Transverse colon (tissue), 4 donors: ENCODE measurements at regions not wholly inside any gene's neighbourhood (a gene's known extent, or its start where the extent isn't known, plus 50 kb on each side); places are given as distances from the start of the nearest gene placed in this dataset.

Experiments
- DNase-seq: peaks from one replicate; pipeline ENCODE4 v3.0.0-alpha.2; 2019
- H3K27ac ChIP-seq, 4 donors: fragments of 200-600 bp; sonication (generic); 2 replicates each; pipeline ENCODE4 v1.5.1; 2016 to 2018; ENCODE audit warnings: inconsistent platforms in 4 of 4
- H3K27me3 ChIP-seq: fragments of 200-600 bp; sonication (generic); 2 replicates; pipeline ENCODE4 v1.5.1; 2017; ENCODE audit warnings: inconsistent platforms
- H3K36me3 ChIP-seq, 4 donors: fragments of 200-600 bp; sonication (generic); 2 replicates each; pipeline ENCODE4 v1.5.1; 2017 to 2019; ENCODE audit warnings: inconsistent platforms in 4 of 4
- H3K4me1 ChIP-seq, 4 donors: fragments of 200-600 bp; sonication (generic); 2 replicates each; pipeline ENCODE4 v1.5.1; 2017 to 2020; ENCODE audit warnings: inconsistent platforms in 4 of 4
- H3K4me3 ChIP-seq, 4 donors: fragments of 200-600 bp; sonication (generic); 1 replicate in 1 of 4; 2 replicates in 3 of 4; pipeline versions ENCODE4 v1.5.1 to v1.6.1; 2017 to 2019; ENCODE audit warnings: inconsistent platforms in 4 of 4
- H3K9me3 ChIP-seq, 2 donors: fragments of 200-600 bp; sonication (generic); 2 replicates each; pipeline ENCODE4 v1.5.1; 2017 to 2019; ENCODE audit warnings: inconsistent platforms in 2 of 2
- EP300 ChIP-seq: sonication (generic); formaldehyde crosslinking; IDR thresholded peaks from one replicate; pipeline ENCODE4 v1.6.1; 2017; ENCODE audit warnings: antibody characterized with exemption, low read depth
- POLR2A ChIP-seq: fragments of 450-650 bp; IDR thresholded peaks from one replicate; pipeline ENCODE4 v1.6.1; 2016; ENCODE audit warnings: antibody characterized with exemption, mild to moderate bottlenecking, moderate library complexity
- POLR2AphosphoS5 ChIP-seq, 3 donors: sonication (generic); formaldehyde crosslinking; IDR thresholded peaks; one replicate each; pipeline ENCODE4 v1.6.1; 2016; ENCODE audit warnings: antibody characterized with exemption in 3 of 3
- WGBS, 2 donors: methylation state at CpG; one replicate each; pipeline ENCODE4 v1.1.5; 2018; ENCODE audit warnings: low coverage in 1 of 2; 5-methylcytosine and 5-hydroxymethylcytosine counted together
- in situ Hi-C, 4 donors: fragments of 200-750 bp; cut with MboI; loops; one replicate each; pipeline versions ENCODE4 v1.15.0 to v1.15.1; 2017; ENCODE audit warnings: low sequenced_read_pairs in 3 of 4, low pct_ligation_motif_present in 1 of 4, low pct_unique_long_range_greater_than_20kb in 1 of 4
- intact Hi-C: fragments of 100-400 bp; cut with DNase I; formaldehyde crosslinking; loops from one replicate; pipeline ENCODE4 v1.15.1; 2023; ENCODE audit warnings: low total_unique reads
- TF ChIP-seq, protein P1 (sequence below), 5 experiments: fragments of 200-600 bp in 3 of 5; fragments of 450-650 bp in 2 of 5; sonication (generic) in 3 of 5; IDR thresholded peaks; 1 replicate in 2 of 5; 2 replicates in 3 of 5; pipeline ENCODE4 v1.5.1; 2016 to 2017; ENCODE audit warnings: antibody characterized with exemption in 5 of 5, inconsistent platforms in 3 of 5, mild to moderate bottlenecking in 2 of 5, moderate library complexity in 1 of 5

DNA sequence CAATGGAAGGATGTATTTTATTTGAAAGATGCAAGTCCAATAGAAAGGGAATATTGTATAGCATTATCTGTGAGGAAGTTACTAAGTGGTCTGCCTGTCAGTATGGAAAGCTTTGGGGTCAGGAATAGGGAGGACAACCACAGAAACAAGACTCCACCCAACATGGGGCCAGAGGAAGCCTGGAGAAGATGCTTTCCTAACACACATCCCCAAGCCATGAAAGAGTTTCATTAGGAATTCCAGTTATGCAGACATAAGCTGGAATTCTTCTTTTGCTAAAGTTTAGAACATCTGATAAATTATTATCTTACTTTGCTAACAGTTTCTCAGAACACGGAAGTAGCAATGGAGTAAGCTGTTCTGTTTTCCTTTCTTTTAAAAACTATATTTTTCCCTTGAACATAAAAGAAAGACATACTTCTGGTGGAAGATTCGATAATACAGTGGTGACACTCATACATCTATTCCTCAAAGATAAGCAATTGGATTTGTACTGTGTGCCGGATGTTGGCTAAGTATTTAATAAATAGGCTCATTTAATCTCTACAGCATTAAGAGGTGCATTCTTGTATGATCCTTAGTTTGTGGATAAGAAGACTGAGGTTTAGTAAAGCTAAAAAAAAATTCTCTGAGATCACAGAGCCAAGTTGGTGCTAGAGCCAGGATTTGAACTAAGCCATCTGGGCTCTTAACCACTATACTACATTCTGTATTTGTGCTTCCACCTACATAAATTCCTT lies 51.0 kb upstream of the GAS7 start:
- in situ Hi-C loops = no loop called here
- Histone ChIP-seq H3K4me1 (no peaks in the 10 kb centered on the region), H3K27ac (no peak overlapping the region), H3K9me3 (no peaks in the 10 kb centered on the region), H3K4me3 (no peak overlapping the region), H3K36me3 (no peaks in the 10 kb centered on the region), H3K27me3 (no peaks in the 10 kb centered on the region)
- intact Hi-C loops = loop anchor here (10.0 kb wide), 1 partner anchor 1705 kb away; no protein-coding TSS in a partner anchor
- no peak for DNase-seq
- WGBS, 2 donors = 59 to 73% methylated on average over 3 of the region's 3 CpGs
- TF ChIP-seq POLR2AphosphoS5 (IDR thresholded peaks at IDR 0.05) (no peak), POLR2A (no peak), EP300 (no peak)
- TF ChIP-seq, protein P1, sequence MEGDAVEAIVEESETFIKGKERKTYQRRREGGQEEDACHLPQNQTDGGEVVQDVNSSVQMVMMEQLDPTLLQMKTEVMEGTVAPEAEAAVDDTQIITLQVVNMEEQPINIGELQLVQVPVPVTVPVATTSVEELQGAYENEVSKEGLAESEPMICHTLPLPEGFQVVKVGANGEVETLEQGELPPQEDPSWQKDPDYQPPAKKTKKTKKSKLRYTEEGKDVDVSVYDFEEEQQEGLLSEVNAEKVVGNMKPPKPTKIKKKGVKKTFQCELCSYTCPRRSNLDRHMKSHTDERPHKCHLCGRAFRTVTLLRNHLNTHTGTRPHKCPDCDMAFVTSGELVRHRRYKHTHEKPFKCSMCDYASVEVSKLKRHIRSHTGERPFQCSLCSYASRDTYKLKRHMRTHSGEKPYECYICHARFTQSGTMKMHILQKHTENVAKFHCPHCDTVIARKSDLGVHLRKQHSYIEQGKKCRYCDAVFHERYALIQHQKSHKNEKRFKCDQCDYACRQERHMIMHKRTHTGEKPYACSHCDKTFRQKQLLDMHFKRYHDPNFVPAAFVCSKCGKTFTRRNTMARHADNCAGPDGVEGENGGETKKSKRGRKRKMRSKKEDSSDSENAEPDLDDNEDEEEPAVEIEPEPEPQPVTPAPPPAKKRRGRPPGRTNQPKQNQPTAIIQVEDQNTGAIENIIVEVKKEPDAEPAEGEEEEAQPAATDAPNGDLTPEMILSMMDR (IDR thresholded peaks at IDR 0.05) = no peak
